GM21529 (cell line): ENCODE measurements at regions not wholly inside any gene's neighbourhood (a gene's known extent, or its start where the extent isn't known, plus 50 kb on each side); places are given as distances from the start of the nearest gene placed in this dataset.
"Not testable (repeated sequence)": the region's sequence is repeated elsewhere in the genome, so short reads cannot be mapped to it uniquely, and the experiment has no call there.

ENCODE experiments used
- ATAC-seq: cut with Tn5 transposase; IDR thresholded peaks from one replicate; pipeline ENCODE4 v1.9.1; 2021; ENCODE audit not compliant: unreplicated experiment

- ATAC-seq: no peak
Observed at GRCh38 chr5:100249884-100250269, 285.3 kb upstream of the FAM174A start.

GRCh38 chr5:100249211-100249883, 285.8 kb upstream of the FAM174A start:
- no peak for ATAC-seq

- no peak for ATAC-seq
Observed at GRCh38 chr5:100232736-100233135, 302.4 kb upstream of the FAM174A start.

GRCh38 chr5:100188778-100189177, 346.4 kb upstream of the FAM174A start:
- no peak for ATAC-seq

GRCh38 chr5:100188339-100188738, 346.8 kb upstream of the FAM174A start:
- no peak for ATAC-seq

GRCh38 chr5:100186181-100186580, 349.0 kb upstream of the FAM174A start:
- no peak for ATAC-seq

- no peak for ATAC-seq
Observed at GRCh38 chr5:100182402-100182801, 352.8 kb upstream of the FAM174A start.

GRCh38 chr5:100175346-100175745, 359.8 kb upstream of the FAM174A start:
- no peak for ATAC-seq

GRCh38 chr5:100165309-100165708, 369.9 kb upstream of the FAM174A start:
- peak; percentile 100 for ATAC-seq

- ATAC-seq: no peak
Observed at GRCh38 chr5:100161868-100162267, 373.3 kb upstream of the FAM174A start.

GRCh38 chr5:100157066-100157465, 378.1 kb upstream of the FAM174A start:
- no peak for ATAC-seq

- no peak for ATAC-seq
Observed at GRCh38 chr5:100148239-100148638, 386.9 kb upstream of the FAM174A start.

- ATAC-seq: no peak
Observed at GRCh38 chr5:100142607-100143006, 392.6 kb upstream of the FAM174A start.

- no peak for ATAC-seq
Observed at GRCh38 chr5:100131161-100131560, 404.0 kb upstream of the FAM174A start.

GRCh38 chr5:100130307-100130706, 404.9 kb upstream of the FAM174A start:
- no peak for ATAC-seq

- no peak for ATAC-seq
Observed at GRCh38 chr5:100119903-100120302, 415.3 kb upstream of the FAM174A start.

GRCh38 chr5:100110497-100110896, 424.7 kb upstream of the FAM174A start:
- no peak for ATAC-seq

- ATAC-seq: no peak
Observed at GRCh38 chr5:100108883-100109282, 426.3 kb upstream of the FAM174A start.

- not testable (repeated sequence) for ATAC-seq
Observed at GRCh38 chr5:100103592-100104119, 431.5 kb upstream of the FAM174A start.

- not testable (repeated sequence) for ATAC-seq
Observed at GRCh38 chr5:100101466-100101865, 433.7 kb upstream of the FAM174A start.

- not testable (repeated sequence) for ATAC-seq
Observed at GRCh38 chr5:100096328-100096727, 438.8 kb upstream of the FAM174A start.

- not testable (repeated sequence) for ATAC-seq
Observed at GRCh38 chr5:100080703-100081102, 454.5 kb upstream of the FAM174A start.

- ATAC-seq: not testable (repeated sequence)
Observed at GRCh38 chr5:100079163-100079562, 456.0 kb upstream of the FAM174A start.
